A673 (cell line): ENCODE measurements at regions not wholly inside any gene's neighbourhood (a gene's known extent, or its start where the extent isn't known, plus 50 kb on each side); places are given as distances from the start of the nearest gene placed in this dataset.

Experiments
- BruUV-seq: library from RNA; stranded (reverse); fragments of 400-500 nt; replicated peaks from 2 replicates; lab custom pipeline; 2021; lab: Mats Ljungman, UMichigan
- CTCF ChIA-PET: fragments of 300-600 bp; sonication (Branson Sonifier 250); formaldehyde crosslinking; loops from one replicate; lab custom pipeline; 2022; ENCODE audit warnings: antibody characterized with exemption; lab: Charles Lee
- POLR2A ChIA-PET: fragments of 300-600 bp; sonication (Branson Sonifier 250); formaldehyde crosslinking; loops from one replicate; lab custom pipeline; 2022; ENCODE audit warnings: antibody characterized with exemption; ENCODE audit not compliant: low non-redundant PET; lab: Charles Lee
- DNase-seq: peaks from one replicate; pipeline ENCODE4 v3.0.0-alpha.2; 2015; ENCODE audit warnings: low spot score
- H3K27ac ChIP-seq: fragments of 200-600 bp; sonication (generic); 2 replicates; pipeline ENCODE4 v1.5.1; 2016; ENCODE audit warnings: mixed run types, low read depth, mild to moderate bottlenecking, mixed read lengths, antibody characterized with exemption, low read length; ENCODE audit not compliant: poor library complexity, severe bottlenecking
- H3K27me3 ChIP-seq: fragments of 200-600 bp; sonication (generic); replicated peaks from 2 replicates; pipeline ENCODE4 v1.6.1; 2017; ENCODE audit warnings: mixed run types, low read depth, mild to moderate bottlenecking, mixed read lengths, antibody characterized with exemption, low read length; ENCODE audit not compliant: insufficient read depth, poor library complexity
- H3K36me3 ChIP-seq: fragments of 200-600 bp; sonication (generic); 2 replicates; pipeline ENCODE4 v1.6.1; 2016; ENCODE audit warnings: mixed run types, mild to moderate bottlenecking, mixed read lengths, antibody characterized with exemption, low read length; ENCODE audit not compliant: insufficient read depth, poor library complexity, severe bottlenecking
- H3K4me1 ChIP-seq: fragments of 200-600 bp; sonication (generic); 2 replicates; pipeline ENCODE4 v1.6.1; 2017; ENCODE audit warnings: mixed run types, mild to moderate bottlenecking, mixed read lengths, antibody characterized with exemption, low read length; ENCODE audit not compliant: insufficient read depth, poor library complexity, severe bottlenecking
- H3K4me3 ChIP-seq: fragments of 200-600 bp; sonication (generic); 2 replicates; pipeline ENCODE4 v1.5.1; 2016; ENCODE audit warnings: low read depth, mixed run types, mild to moderate bottlenecking, mixed read lengths, low read length; ENCODE audit not compliant: poor library complexity, severe bottlenecking
- H3K9me3 ChIP-seq: fragments of 200-600 bp; sonication (generic); 2 replicates; pipeline ENCODE4 v1.6.1; 2016; ENCODE audit warnings: mixed run types, low read depth, mild to moderate bottlenecking, mixed read lengths, antibody characterized with exemption, low read length; ENCODE audit not compliant: poor library complexity, severe bottlenecking
- EZH2 ChIP-seq: fragments of 200-600 bp; sonication (generic); IDR thresholded peaks from 2 replicates; pipeline ENCODE4 v1.6.1; 2017; ENCODE audit warnings: borderline replicate concordance, low read depth, mild to moderate bottlenecking, mixed read lengths, antibody characterized with exemption, low read length; ENCODE audit not compliant: poor library complexity, severe bottlenecking
- intact Hi-C: fragments of 100-400 bp; cut with micrococcal nuclease; formaldehyde crosslinking; loops from one replicate; pipeline ENCODE4 v1.10.0; 2022; ENCODE audit not compliant: unreplicated experiment
- TF ChIP-seq, protein P1 (sequence below): fragments of 300-800, 200-600 bp; sonication (generic); conservative IDR thresholded peaks from 2 replicates; pipeline ENCODE4 v1.5.1; 2017; ENCODE audit warnings: low read depth, mild to moderate bottlenecking, antibody characterized with exemption, low read length, moderate library complexity, mixed read lengths

DNA sequence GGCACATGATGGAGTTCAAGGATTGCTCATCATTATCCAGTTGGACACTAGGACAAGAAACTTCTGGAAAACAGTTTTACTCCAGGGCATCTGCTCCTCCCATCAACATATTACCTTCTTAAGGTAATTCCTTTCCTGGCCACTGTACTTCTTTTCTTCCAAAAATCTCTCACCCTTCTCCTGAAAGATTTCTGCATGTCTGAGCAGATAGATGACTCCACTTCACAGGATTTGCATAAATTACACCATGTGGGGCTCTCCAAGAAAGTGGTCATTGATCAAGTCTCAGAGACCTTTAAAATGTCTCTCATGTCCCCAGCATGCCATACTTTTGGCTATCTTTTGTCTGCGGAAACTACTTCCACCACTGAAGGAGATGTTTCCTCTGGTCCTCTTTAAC, 103.2 kb upstream of the TNFAIP3 start:
- POLR2A ChIA-PET = no interaction called here

DNA sequence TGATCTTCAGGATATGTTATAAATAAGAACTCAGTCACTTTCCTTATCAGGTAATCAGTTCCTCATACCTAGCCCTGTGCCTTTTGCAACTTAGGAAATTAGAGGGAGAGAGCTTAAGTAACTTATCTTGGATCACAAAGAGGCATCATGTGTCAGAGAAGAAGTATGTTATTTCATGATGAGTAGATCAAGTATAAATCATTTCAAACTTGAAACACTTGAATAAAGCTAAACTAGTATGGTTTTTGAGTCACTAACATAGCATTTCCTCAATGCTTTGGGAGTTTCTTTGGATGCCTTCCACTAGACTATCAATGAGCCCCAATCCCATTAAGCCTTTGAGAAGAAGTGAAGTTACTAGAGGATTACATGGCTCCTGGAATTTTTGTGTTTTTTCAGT, 102.6 kb upstream of the TNFAIP3 start:
- ChIA-PET CTCF (no interaction called here), POLR2A (no interaction called here)
- intact Hi-C loops = no loop called here

More for the DNA sequence above, 103.2 kb upstream of the TNFAIP3 start:
- no TSS peak for BruUV-seq
- Histone ChIP-seq H3K27ac (no peak overlapping the region), H3K9me3 (no peaks in the 10 kb centered on the region), H3K36me3 (no peaks in the 10 kb centered on the region), H3K4me1 (no peaks in the 10 kb centered on the region), H3K27me3 (no peaks in the 10 kb centered on the region), H3K4me3 (no peak overlapping the region)
- CTCF ChIA-PET = no interaction called here
- DNase-seq = peak; percentile 19
- intact Hi-C loops = no loop called here
- TF ChIP-seq, protein P1, sequence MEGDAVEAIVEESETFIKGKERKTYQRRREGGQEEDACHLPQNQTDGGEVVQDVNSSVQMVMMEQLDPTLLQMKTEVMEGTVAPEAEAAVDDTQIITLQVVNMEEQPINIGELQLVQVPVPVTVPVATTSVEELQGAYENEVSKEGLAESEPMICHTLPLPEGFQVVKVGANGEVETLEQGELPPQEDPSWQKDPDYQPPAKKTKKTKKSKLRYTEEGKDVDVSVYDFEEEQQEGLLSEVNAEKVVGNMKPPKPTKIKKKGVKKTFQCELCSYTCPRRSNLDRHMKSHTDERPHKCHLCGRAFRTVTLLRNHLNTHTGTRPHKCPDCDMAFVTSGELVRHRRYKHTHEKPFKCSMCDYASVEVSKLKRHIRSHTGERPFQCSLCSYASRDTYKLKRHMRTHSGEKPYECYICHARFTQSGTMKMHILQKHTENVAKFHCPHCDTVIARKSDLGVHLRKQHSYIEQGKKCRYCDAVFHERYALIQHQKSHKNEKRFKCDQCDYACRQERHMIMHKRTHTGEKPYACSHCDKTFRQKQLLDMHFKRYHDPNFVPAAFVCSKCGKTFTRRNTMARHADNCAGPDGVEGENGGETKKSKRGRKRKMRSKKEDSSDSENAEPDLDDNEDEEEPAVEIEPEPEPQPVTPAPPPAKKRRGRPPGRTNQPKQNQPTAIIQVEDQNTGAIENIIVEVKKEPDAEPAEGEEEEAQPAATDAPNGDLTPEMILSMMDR = no peak
- no peak for TF ChIP-seq EZH2

DNA sequence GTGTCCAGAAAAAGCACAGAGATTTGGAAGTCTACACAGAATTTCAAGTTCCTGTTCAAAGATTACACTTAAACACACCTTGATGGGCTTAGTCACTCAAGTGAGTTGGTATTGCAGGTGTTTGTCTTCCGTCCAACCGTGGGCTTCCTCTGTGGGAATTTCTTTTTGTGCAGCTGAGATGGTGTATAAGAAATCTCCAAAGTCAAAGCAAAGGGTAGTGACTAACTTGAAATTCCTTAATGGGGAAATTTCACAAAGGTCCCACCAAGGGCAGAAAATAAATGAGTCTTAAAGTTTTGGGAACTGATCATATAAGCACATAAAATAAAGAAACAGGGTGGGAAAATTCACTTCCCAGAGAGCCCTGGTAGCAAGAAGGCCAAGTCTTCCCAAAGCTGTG, 102.0 kb upstream of the TNFAIP3 start:
- no peaks in the 10 kb centered on the region for H3K36me3 ChIP-seq
- POLR2A ChIA-PET = no interaction called here
- CTCF ChIA-PET = no interaction called here
- no peak overlapping the region for H3K4me3 ChIP-seq
- H3K27me3 ChIP-seq = no peaks in the 10 kb centered on the region
- TF ChIP-seq, protein P1 = no peak
- no peak for TF ChIP-seq EZH2
- no peaks in the 10 kb centered on the region for H3K4me1 ChIP-seq
- no peak overlapping the region for H3K27ac ChIP-seq
- intact Hi-C loops = no loop called here
- BruUV-seq = no TSS peak
- H3K9me3 ChIP-seq = no peaks in the 10 kb centered on the region
- DNase-seq = no peak

More for the DNA sequence above, 102.6 kb upstream of the TNFAIP3 start:
- no peaks in the 10 kb centered on the region for H3K9me3 ChIP-seq
- no peak overlapping the region for H3K27ac ChIP-seq
- no peaks in the 10 kb centered on the region for H3K4me1 ChIP-seq
- DNase-seq = peak; percentile 40
- no peak overlapping the region for H3K4me3 ChIP-seq
- TF ChIP-seq EZH2 = no peak
- TF ChIP-seq, protein P1 = no peak
- no TSS peak for BruUV-seq
- H3K36me3 ChIP-seq = no peaks in the 10 kb centered on the region
- H3K27me3 ChIP-seq = no peaks in the 10 kb centered on the region
